Keratinocyte (primary cell): ENCODE measurements at regions not wholly inside any gene's neighbourhood (a gene's known extent, or its start where the extent isn't known, plus 50 kb on each side); places are given as distances from the start of the nearest gene placed in this dataset.

Source experiments
- CTCF ChIP-seq, 3 experiments: IDR thresholded peaks in 1 of 3; conservative IDR thresholded peaks in 1 of 3; optimal IDR thresholded peaks in 1 of 3; 2 replicates in 2 of 3; 3 replicates in 1 of 3; pipeline versions ENCODE3 to v1.5.1; 2011; ENCODE audit warnings: low read length in 3 of 3, mild to moderate bottlenecking in 3 of 3, moderate library complexity in 2 of 3, control low read depth in 1 of 3, inconsistent platforms in 1 of 3; ENCODE audit not compliant: insufficient read depth in 2 of 3; ENCODE audit errors: extremely low read depth in 1 of 3
- EZH2 ChIP-seq: IDR thresholded peaks from one replicate; pipeline ENCODE4 v1.6.1; 2012; ENCODE audit warnings: inconsistent platforms, mild to moderate bottlenecking, low read length, moderate library complexity

- TF ChIP-seq CTCF (optimal IDR thresholded peaks at IDR 0.05 in 1 of 3, IDR thresholded peaks at IDR 0.05 in 1 of 3, conservative IDR thresholded peaks at IDR 0.05 in 1 of 3; ENCODE audit: extremely low read depth in 1 of 3, insufficient read depth in 2 of 3, low read length in 3 of 3): no peak
- TF ChIP-seq EZH2: no peak
Observed at GRCh38 chr10:107803546-107803945, 639.0 kb upstream of the SORCS1 start.
